Psoas muscle (tissue), 7 donors: ENCODE measurements at regions not wholly inside any gene's neighbourhood (a gene's known extent, or its start where the extent isn't known, plus 50 kb on each side); places are given as distances from the start of the nearest gene placed in this dataset.

ENCODE experiments used
- ATAC-seq, 4 donors: fragments of 200-7000 bp; cut with Tn5 transposase; one replicate each; pipeline ENCODE4 v1.9.1; 2020; ENCODE audit warnings: moderate library complexity in 3 of 4, mild to moderate bottlenecking in 2 of 4
- DNase-seq, 2 donors: peaks; one replicate each; pipeline ENCODE4 v3.0.0-alpha.2; 2020
- H3K27ac ChIP-seq: fragments of 200-600 bp; one replicate; pipeline ENCODE4 v1.8.0; 2022
- H3K27me3 ChIP-seq, 3 donors: fragments of 200-600 bp in 1 of 3; one replicate each; pipeline versions ENCODE4 v1.6.1 to v1.8.0; 2013 to 2022; ENCODE audit warnings: low read length in 2 of 3, mild to moderate bottlenecking in 2 of 3, moderate library complexity in 1 of 3; ENCODE audit not compliant: insufficient read depth in 3 of 3
- H3K36me3 ChIP-seq, 2 donors: fragments of 200-600 bp in 1 of 2; one replicate each; pipeline versions ENCODE4 v1.6.1 to v1.8.0; 2013 to 2022; ENCODE audit warnings: low read depth in 1 of 2, mild to moderate bottlenecking in 1 of 2, moderate library complexity in 1 of 2; ENCODE audit not compliant: insufficient read depth in 1 of 2
- H3K4me1 ChIP-seq: fragments of 200-600 bp; one replicate; pipeline ENCODE4 v1.8.0; 2022
- H3K4me3 ChIP-seq: fragments of 200-600 bp; one replicate; pipeline ENCODE4 v1.8.0; 2022; ENCODE audit warnings: mild to moderate bottlenecking
- H3K9me3 ChIP-seq: fragments of 200-600 bp; one replicate; pipeline ENCODE4 v1.8.0; 2022
- WGBS, 3 donors: extraction: QIAGEN DNeasy Blood & Tissue Kit; methylation state at CpG; one replicate each; pipeline versions ENCODE4 v1.1.6 to v1.1.7; 2013; 5-methylcytosine and 5-hydroxymethylcytosine counted together
- intact Hi-C, 2 donors: fragments of 100-400 bp; cut with DNase I; formaldehyde crosslinking; loops; one replicate each; pipeline versions ENCODE4 v1.11.0 to v1.14.2; 2022
- TF ChIP-seq, protein P1 (sequence below): fragments of 200-600 bp; IDR thresholded peaks from one replicate; pipeline ENCODE4 v1.8.0; 2022; ENCODE audit warnings: antibody characterized with exemption
- donor health status: healthy with polysubstance abuse.
- donor health status: DM: no; HTN: no; CAD: no; lungs with moderate emphysema.
- donor health status: Bipolar disorder and iron deficiency.
- donor health status: healthy.
- donor health status: DM: yes; HTN: yes; CAD: no.
- donor health status: DM: no; HTN: no; CAD: no.
- donor health status: DM: yes; HTN: yes; CAD: no.

DNA sequence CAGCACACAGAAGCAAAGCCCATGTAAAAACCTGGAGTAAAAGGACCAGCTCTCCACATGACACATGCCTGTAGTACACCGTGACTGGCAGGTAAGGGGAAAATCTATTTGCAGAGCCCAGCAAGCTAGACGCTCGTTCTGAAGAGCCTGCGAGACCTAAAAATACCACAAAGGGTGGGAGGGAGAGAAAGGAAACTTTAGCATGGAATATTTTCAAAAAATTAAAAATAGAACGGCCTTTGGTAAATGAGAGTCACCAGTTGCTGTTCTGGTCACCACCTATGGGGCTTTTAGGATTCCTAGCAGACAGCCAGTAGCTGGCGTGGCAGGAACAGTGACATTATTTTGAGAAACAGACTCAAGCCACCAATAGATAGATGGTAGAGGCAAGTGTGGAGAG lies 115.5 kb downstream of the MID1IP1 start:
- TF ChIP-seq, protein P1, sequence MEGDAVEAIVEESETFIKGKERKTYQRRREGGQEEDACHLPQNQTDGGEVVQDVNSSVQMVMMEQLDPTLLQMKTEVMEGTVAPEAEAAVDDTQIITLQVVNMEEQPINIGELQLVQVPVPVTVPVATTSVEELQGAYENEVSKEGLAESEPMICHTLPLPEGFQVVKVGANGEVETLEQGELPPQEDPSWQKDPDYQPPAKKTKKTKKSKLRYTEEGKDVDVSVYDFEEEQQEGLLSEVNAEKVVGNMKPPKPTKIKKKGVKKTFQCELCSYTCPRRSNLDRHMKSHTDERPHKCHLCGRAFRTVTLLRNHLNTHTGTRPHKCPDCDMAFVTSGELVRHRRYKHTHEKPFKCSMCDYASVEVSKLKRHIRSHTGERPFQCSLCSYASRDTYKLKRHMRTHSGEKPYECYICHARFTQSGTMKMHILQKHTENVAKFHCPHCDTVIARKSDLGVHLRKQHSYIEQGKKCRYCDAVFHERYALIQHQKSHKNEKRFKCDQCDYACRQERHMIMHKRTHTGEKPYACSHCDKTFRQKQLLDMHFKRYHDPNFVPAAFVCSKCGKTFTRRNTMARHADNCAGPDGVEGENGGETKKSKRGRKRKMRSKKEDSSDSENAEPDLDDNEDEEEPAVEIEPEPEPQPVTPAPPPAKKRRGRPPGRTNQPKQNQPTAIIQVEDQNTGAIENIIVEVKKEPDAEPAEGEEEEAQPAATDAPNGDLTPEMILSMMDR: no peak
- WGBS, 3 donors: 28 to 54% (median 50%) methylated on average over 6 of the region's 6 CpGs
- no peaks in the 10 kb centered on the region for H3K27me3 ChIP-seq
- no peaks in the 10 kb centered on the region for H3K9me3 ChIP-seq
- no peak overlapping the region for H3K4me3 ChIP-seq
- peak overlapping the region; percentile 63 for H3K27ac ChIP-seq
- intact Hi-C loops: no loop called here
- H3K36me3 ChIP-seq: no peaks in the 10 kb centered on the region
- no peaks in the 10 kb centered on the region for H3K4me1 ChIP-seq
- no peak for DNase-seq
- peak; percentile 56 to 85 (median 80) for ATAC-seq

DNA sequence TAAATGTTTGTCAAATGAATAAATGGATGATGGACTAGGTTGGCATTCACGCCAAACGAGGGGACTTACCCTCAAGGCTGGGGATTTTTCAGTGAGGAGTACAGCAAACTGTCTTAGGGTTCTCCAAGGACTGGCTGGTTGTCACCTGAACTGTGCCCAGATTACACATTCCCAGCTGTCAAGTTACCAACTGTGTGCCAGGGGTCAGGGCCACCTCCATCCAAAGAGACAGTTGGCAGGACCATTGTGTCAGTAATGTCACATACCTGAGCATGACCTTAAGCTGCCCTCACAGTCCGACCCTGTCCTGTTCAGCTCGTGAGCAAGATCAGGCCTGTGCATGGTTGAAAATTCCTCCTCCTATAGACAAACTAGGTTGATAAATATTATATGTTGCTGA lies 116.7 kb downstream of the MID1IP1 start:
- TF ChIP-seq, protein P1: no peak
- intact Hi-C loops: no loop called here
- peak; percentile 61 to 77 (median 70) for ATAC-seq
- H3K27me3 ChIP-seq: no peaks in the 10 kb centered on the region
- WGBS, 3 donors: 40 to 56% (median 43%) methylated on average over 4 of the region's 4 CpGs
- H3K27ac ChIP-seq: peak overlapping the region; percentile 63
- no peaks in the 10 kb centered on the region for H3K36me3 ChIP-seq
- no peaks in the 10 kb centered on the region for H3K9me3 ChIP-seq
- H3K4me3 ChIP-seq: no peak overlapping the region
- H3K4me1 ChIP-seq: no peaks in the 10 kb centered on the region
- no peak for DNase-seq

DNA sequence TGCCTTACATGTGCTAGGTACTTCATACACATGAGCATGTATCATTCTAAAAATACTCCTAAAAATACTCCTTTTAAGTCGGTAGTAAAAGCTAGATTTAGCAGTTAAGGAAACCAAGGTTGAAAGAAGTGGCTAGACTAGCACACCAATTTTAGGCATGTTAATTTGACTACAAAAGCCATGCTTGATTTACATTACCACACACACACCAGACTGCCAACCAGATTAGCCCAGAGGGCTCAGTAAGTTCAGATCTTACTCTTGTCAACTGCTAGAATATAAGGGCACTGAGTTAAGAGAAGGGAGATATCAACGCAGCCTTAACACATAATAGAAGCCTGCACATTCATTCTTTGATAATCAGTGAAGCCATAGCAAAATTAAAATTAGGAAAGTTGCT lies 117.9 kb downstream of the MID1IP1 start:
- H3K4me1 ChIP-seq: no peaks in the 10 kb centered on the region
- no peak overlapping the region for H3K27ac ChIP-seq
- DNase-seq (no peak), ATAC-seq (no peak)
- TF ChIP-seq, protein P1: no peak
- H3K36me3 ChIP-seq: no peaks in the 10 kb centered on the region
- no peaks in the 10 kb centered on the region for H3K9me3 ChIP-seq
- no peak overlapping the region for H3K4me3 ChIP-seq
- intact Hi-C loops: no loop called here
- H3K27me3 ChIP-seq: no peaks in the 10 kb centered on the region
- WGBS, 3 donors: 60 to 77% (median 62%) methylated on average over 2 of the region's 2 CpGs

DNA sequence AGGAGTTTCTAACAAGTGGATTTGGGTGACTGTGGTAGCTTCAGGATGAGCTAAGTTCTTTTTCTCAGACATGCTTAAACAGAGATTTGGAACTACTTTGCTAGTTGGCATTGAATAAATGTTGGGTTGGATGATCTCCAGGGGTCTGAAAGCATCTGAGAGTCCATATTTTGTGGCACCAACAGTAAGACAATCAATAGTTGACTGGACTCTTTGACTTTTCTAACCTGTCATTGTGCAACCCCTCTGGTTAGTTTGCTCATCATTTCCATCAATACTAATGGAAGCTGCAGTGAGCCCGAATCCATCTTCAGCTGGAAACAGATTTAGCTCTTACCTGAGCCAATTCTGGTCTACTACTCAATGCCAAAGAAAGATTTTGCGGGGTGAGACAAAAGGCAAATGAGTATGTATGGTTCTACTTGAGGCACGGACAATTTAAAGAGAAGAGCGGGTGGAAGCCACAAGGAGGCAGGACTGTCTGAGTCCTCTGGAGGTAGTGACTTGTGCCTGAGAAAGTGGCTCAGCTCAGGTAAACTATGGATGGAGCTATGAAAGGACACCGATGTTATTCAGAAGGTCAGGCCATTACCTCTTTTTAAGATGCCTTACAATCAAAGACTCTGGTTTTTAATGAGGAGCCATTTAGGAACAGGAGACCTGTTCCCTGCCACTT lies 118.7 kb downstream of the MID1IP1 start:
- TF ChIP-seq, protein P1: no peak
- no peak for ATAC-seq
- intact Hi-C loops: no loop called here
- H3K4me3 ChIP-seq: no peak overlapping the region
- no peaks in the 10 kb centered on the region for H3K4me1 ChIP-seq
- 71 to 95% (median 91%) methylated on average over 5 of the region's 5 CpGs for WGBS, 3 donors
- no peaks in the 10 kb centered on the region for H3K9me3 ChIP-seq
- DNase-seq: no peak
- no peaks in the 10 kb centered on the region for H3K27me3 ChIP-seq
- no peak overlapping the region for H3K27ac ChIP-seq
- H3K36me3 ChIP-seq: no peaks in the 10 kb centered on the region

DNA sequence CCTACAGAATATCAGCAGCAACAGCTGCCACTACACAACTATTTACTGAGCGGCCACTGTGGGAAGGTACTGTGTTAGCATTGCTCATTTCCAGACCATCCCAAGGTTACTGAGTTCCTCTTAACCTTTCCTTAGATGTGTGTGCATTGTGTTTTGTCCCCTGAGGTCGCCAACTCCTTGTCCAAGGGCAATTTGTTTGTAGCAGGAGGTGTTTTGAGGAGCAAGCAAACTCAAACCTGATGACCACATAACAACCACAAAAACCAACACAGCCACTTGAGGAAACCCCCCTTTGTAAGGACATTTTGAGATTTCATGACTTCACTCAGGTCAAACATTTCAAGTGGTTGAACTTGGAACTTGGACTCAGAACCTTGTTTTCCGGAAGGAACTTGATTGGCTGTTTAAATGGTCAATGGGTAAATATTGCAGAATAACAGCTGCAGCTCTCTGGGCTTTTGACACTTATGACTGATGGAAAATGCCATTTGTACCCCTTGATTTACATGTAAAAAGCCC lies 122.3 kb downstream of the MID1IP1 start:
- DNase-seq (no peak), ATAC-seq (no peak)
- no peaks in the 10 kb centered on the region for H3K4me1 ChIP-seq
- WGBS, 3 donors: 67 to 96% (median 86%) methylated on average over 3 of the region's 3 CpGs
- no peaks in the 10 kb centered on the region for H3K36me3 ChIP-seq
- no peak overlapping the region for H3K27ac ChIP-seq
- intact Hi-C loops: no loop called here
- H3K4me3 ChIP-seq: no peak overlapping the region
- H3K9me3 ChIP-seq: no peaks in the 10 kb centered on the region
- TF ChIP-seq, protein P1: no peak
- peaks cover 0 to 3% (median 0%) of the 10 kb centered on the region in 3 donors for H3K27me3 ChIP-seq
